ENCODE measurements at regions not wholly inside any gene's neighbourhood (a gene's known extent, or its start where the extent isn't known, plus 50 kb on each side); places are given as distances from the start of the nearest gene placed in this dataset.

DNA sequence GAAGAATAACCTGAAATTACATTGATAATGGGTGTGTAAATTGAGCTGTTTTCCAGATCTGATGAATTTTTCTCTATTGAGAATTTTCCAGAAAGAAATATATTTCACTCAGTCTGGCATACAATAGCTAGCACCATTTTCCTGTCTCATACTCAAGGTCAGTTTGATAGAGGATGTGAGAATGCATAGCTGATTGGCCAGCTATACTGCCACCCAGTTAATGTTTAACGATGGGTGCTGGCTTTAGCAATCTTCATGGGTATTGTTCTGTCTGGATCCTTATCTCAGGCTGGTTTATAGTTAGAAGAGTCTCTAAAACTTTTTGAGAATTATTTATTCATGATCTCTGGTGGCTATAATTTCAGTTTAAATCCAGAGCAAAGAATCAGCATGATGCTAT lies 147.4 kb downstream of the HDGFL1 start:
- TF ChIP-seq CTCF (IDR thresholded peaks at IDR 0.05; ENCODE audit: low read depth, low read length) = no peak
- TF ChIP-seq EZH2phosphoT487 (IDR thresholded peaks at IDR 0.05; ENCODE audit: low read depth) = no peak

All from OCI-LY3 (cell line).